A549 (cell line): ENCODE measurements at regions not wholly inside any gene's neighbourhood (a gene's known extent, or its start where the extent isn't known, plus 50 kb on each side); places are given as distances from the start of the nearest gene placed in this dataset.

Experiments
- ATAC-seq, 2 experiments: fragments of 200-7000 bp in 1 of 2; fragments of >200 bp in 1 of 2; cut with Nextera tagmentation in 1 of 2; cut with Tn5 transposase in 1 of 2; 3 replicates each; pipeline versions ENCODE4 v1.8.0 to v1.9.1; 2018 to 2020; ENCODE audit warnings: mild to moderate bottlenecking in 1 of 2, moderate library complexity in 1 of 2
- CTCF ChIA-PET: fragments of 300-600 bp; sonication (Branson Sonifier 250); formaldehyde crosslinking; extraction: SDS; loops from one replicate; lab custom pipeline; 2021; ENCODE audit warnings: antibody characterized with exemption, inconsistent platforms; lab: Yijun Ruan, JAX
- POLR2A ChIA-PET: fragments of 350-600 bp; formaldehyde crosslinking; extraction: SDS; loops from one replicate; lab custom pipeline; 2021; ENCODE audit warnings: antibody characterized with exemption, inconsistent platforms; lab: Yijun Ruan, JAX
- DNase-seq, 2 experiments: peaks; one replicate each; pipeline versions ENCODE4 v3.0.0 to v3.0.0-alpha.2; 2011 to 2016; ENCODE audit warnings: low read depth in 1 of 2, low spot score in 1 of 2
- FAIRE-seq: peaks from 2 replicates; lab custom pipeline; 2011; peaks lifted over from hg19 to GRCh38; lab: Jason Lieb, UNC
- H3K27ac ChIP-seq, 2 experiments: fragments of >200 bp; sonication (Bioruptor Twin); formaldehyde crosslinking; 3 replicates each; pipeline ENCODE4 v1.5.1; 2016 to 2017
- H3K4me1 ChIP-seq: fragments of >200 bp; sonication (Bioruptor Twin); formaldehyde crosslinking; 3 replicates; pipeline ENCODE4 v1.6.1; 2016
- H3K4me2 ChIP-seq: fragments of >200 bp; sonication (Bioruptor Twin); formaldehyde crosslinking; 3 replicates; pipeline ENCODE4 v1.6.1; 2016
- H3K4me3 ChIP-seq: fragments of >200 bp; sonication (Bioruptor Twin); formaldehyde crosslinking; 3 replicates; pipeline ENCODE4 v1.5.1; 2016
- H3K9me3 ChIP-seq: fragments of >200 bp; sonication (Bioruptor Twin); formaldehyde crosslinking; 3 replicates; pipeline ENCODE4 v1.6.1; 2016
- BHLHE40 ChIP-seq: IDR thresholded peaks from 2 replicates; pipeline ENCODE4 v1.6.1; 2012; ENCODE audit warnings: low read depth, low read length, inconsistent platforms
- CBX8 ChIP-seq: fragments of 200-600 bp; sonication (generic); IDR thresholded peaks from 2 replicates; pipeline ENCODE4 v1.6.1; 2016
- CHD2 ChIP-seq: fragments of 150-350 bp; IDR thresholded peaks from 2 replicates; pipeline ENCODE4 v1.6.1; 2014; ENCODE audit warnings: low read length; ENCODE audit not compliant: partially characterized antibody
- EHMT2 ChIP-seq: fragments of 200-600 bp; sonication (generic); IDR thresholded peaks from 2 replicates; pipeline ENCODE4 v1.6.1; 2016; ENCODE audit warnings: antibody characterized with exemption, low read depth, mild to moderate bottlenecking, moderate library complexity
- FOXS1 ChIP-seq: fragments of 250-450 bp; sonication (Bioruptor Pico); IDR thresholded peaks from 2 replicates; pipeline ENCODE4 v1.5.0; 2020; ENCODE audit warnings: mild to moderate bottlenecking, moderate library complexity
- HEYL ChIP-seq: fragments of 250-450 bp; sonication (Bioruptor Pico); IDR thresholded peaks from 2 replicates; pipeline ENCODE4 v1.8.0; 2021; ENCODE audit warnings: mild to moderate bottlenecking, moderate library complexity
- HOXA7 ChIP-seq: fragments of 250-450 bp; sonication (Bioruptor Pico); IDR thresholded peaks from 2 replicates; pipeline ENCODE4 v1.5.0; 2020; ENCODE audit warnings: mild to moderate bottlenecking, moderate library complexity
- HOXB13 ChIP-seq: fragments of 250-450 bp; sonication (Bioruptor Pico); IDR thresholded peaks from 2 replicates; pipeline ENCODE4 v1.5.0; 2020; ENCODE audit warnings: low read depth, mild to moderate bottlenecking, moderate library complexity
- HOXB5 ChIP-seq: fragments of 250-450 bp; sonication (Bioruptor Pico); IDR thresholded peaks from 2 replicates; pipeline ENCODE4 v1.5.0; 2020; ENCODE audit warnings: mild to moderate bottlenecking, moderate library complexity
- JUNB ChIP-seq: fragments of >200 bp; sonication (Bioruptor Twin); formaldehyde crosslinking; IDR thresholded peaks from 2 replicates; pipeline ENCODE4 v1.6.1; 2016
- KDM5A ChIP-seq: fragments of 200-600 bp; sonication (generic); IDR thresholded peaks from 2 replicates; pipeline ENCODE4 v1.6.1; 2016; ENCODE audit warnings: antibody characterized with exemption, mild to moderate bottlenecking
- MAZ ChIP-seq: fragments of 150-350 bp; IDR thresholded peaks from 2 replicates; pipeline ENCODE4 v1.6.1; 2014; ENCODE audit warnings: antibody characterized with exemption, low read depth, low read length, borderline replicate concordance
- NFE2L2 ChIP-seq: fragments of 150-350 bp; conservative IDR thresholded peaks from 2 replicates; pipeline ENCODE4 v1.6.1; 2014; ENCODE audit warnings: low read length
- PHF8 ChIP-seq: fragments of 200-600 bp; sonication (generic); IDR thresholded peaks from 2 replicates; pipeline ENCODE4 v1.6.1; 2016; ENCODE audit warnings: low read depth, mild to moderate bottlenecking, antibody characterized with exemption, moderate library complexity, borderline replicate concordance
- RAD21 ChIP-seq, 2 experiments: fragments of >200 bp in 1 of 2; sonication (Bioruptor Twin) in 1 of 2; formaldehyde crosslinking in 1 of 2; IDR thresholded peaks in 1 of 2; conservative IDR thresholded peaks in 1 of 2; 2 replicates in 1 of 2; 3 replicates in 1 of 2; pipeline ENCODE4 v1.6.1; 2012 to 2018; ENCODE audit warnings: inconsistent platforms in 1 of 2
- RCOR1 ChIP-seq: fragments of 150-350 bp; IDR thresholded peaks from 2 replicates; pipeline ENCODE4 v1.6.1; 2014; ENCODE audit warnings: antibody characterized with exemption, low read length, low read depth
- RNF2 ChIP-seq: fragments of 200-600 bp; sonication (generic); IDR thresholded peaks from 2 replicates; pipeline ENCODE4 v1.6.1; 2016; ENCODE audit warnings: low read depth, mild to moderate bottlenecking, antibody characterized with exemption, moderate library complexity, borderline replicate concordance
- TFCP2L1 ChIP-seq: fragments of 250-450 bp; sonication (Bioruptor Pico); IDR thresholded peaks from 2 replicates; pipeline ENCODE4 v1.5.0; 2021; ENCODE audit warnings: mild to moderate bottlenecking
- TP53 ChIP-seq: fragments of 250-450 bp; sonication (Bioruptor Pico); IDR thresholded peaks from 2 replicates; pipeline ENCODE4 v1.5.0; 2021; ENCODE audit warnings: mild to moderate bottlenecking, moderate library complexity
- USF2 ChIP-seq: fragments of 450-650 bp; IDR thresholded peaks from 2 replicates; pipeline ENCODE4 v1.6.1; 2014; ENCODE audit warnings: antibody characterized with exemption
- ZFP36 ChIP-seq: fragments of 450-650 bp; IDR thresholded peaks from 2 replicates; pipeline ENCODE4 v1.6.1; 2014; ENCODE audit warnings: borderline replicate concordance; ENCODE audit not compliant: partially characterized antibody
- WGBS: methylation state at CpG from one replicate; pipeline ENCODE4 v1.1.6; 2017; ENCODE audit errors: missing lambda C conversion rate; 5-methylcytosine and 5-hydroxymethylcytosine counted together
- TF ChIP-seq, protein P1 (sequence below): fragments of 200-600 bp; sonication (generic); IDR thresholded peaks from 2 replicates; pipeline ENCODE4 v1.6.1; 2016; ENCODE audit warnings: antibody characterized with exemption, mild to moderate bottlenecking, moderate library complexity
- TF ChIP-seq, protein P2 (sequence below): fragments of >200 bp; sonication (Bioruptor Twin); formaldehyde crosslinking; IDR thresholded peaks from 3 replicates; pipeline ENCODE4 v1.6.1; 2016
- TF ChIP-seq, protein P3 (sequence below): IDR thresholded peaks from 2 replicates; pipeline ENCODE4 v1.6.1; 2012; ENCODE audit warnings: low read depth, borderline replicate concordance
- TF ChIP-seq, protein P4 (sequence below): fragments of >200 bp; sonication (Bioruptor Twin); formaldehyde crosslinking; IDR thresholded peaks from 3 replicates; pipeline ENCODE4 v1.5.1; 2016

DNA sequence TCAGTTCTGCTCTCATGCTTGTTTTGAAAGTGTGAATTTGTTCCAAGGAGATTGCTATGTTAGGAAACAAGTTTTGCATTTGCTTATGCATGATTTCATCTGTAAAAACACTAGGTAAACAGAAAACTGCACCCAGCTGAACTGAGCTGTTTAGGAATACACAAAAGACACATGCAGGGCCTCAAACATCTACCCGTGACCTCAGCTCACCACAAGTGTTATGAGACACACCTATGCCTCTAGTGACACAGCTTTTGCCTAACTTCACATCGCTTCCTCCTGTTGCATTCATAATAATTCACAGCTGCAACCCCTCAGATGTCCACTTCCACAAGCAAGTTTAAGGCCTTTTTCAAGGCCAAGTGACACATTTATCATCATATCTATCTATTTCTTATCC is 98.0 kb upstream of the SLC24A3 start:
- Histone ChIP-seq H3K4me1 (no peaks in the 10 kb centered on the region), H3K4me3 (no peak overlapping the region), H3K9me3 (no peaks in the 10 kb centered on the region), H3K4me2 (no peak overlapping the region), H3K27ac (no peak overlapping the region)
- POLR2A ChIA-PET = no interaction called here
- CTCF ChIA-PET = interaction anchor here (1.2 kb wide), 1 partner anchor 482 kb away, joined by 3 read pairs; no protein-coding TSS in a partner anchor
- DNase-seq = no peak
- no peak for ATAC-seq
- WGBS = 48% methylated on average over 2 of the region's 2 CpGs
- TF ChIP-seq BHLHE40 (no peak), PHF8 (no peak), EHMT2 (no peak), HOXB5 (no peak), RCOR1 (no peak), RAD21 (conservative IDR thresholded peaks at IDR 0.05 in 1 of 2, IDR thresholded peaks at IDR 0.05 in 1 of 2) (no peak), FOXS1 (CRISPR knock-in tag) (no peak), HEYL (CRISPR knock-in tag) (no peak), MAZ (no peak), RNF2 (no peak), USF2 (no peak), NFE2L2 (no peak), ZFP36 (no peak), CBX8 (no peak), KDM5A (no peak)
- TF ChIP-seq, protein P1, sequence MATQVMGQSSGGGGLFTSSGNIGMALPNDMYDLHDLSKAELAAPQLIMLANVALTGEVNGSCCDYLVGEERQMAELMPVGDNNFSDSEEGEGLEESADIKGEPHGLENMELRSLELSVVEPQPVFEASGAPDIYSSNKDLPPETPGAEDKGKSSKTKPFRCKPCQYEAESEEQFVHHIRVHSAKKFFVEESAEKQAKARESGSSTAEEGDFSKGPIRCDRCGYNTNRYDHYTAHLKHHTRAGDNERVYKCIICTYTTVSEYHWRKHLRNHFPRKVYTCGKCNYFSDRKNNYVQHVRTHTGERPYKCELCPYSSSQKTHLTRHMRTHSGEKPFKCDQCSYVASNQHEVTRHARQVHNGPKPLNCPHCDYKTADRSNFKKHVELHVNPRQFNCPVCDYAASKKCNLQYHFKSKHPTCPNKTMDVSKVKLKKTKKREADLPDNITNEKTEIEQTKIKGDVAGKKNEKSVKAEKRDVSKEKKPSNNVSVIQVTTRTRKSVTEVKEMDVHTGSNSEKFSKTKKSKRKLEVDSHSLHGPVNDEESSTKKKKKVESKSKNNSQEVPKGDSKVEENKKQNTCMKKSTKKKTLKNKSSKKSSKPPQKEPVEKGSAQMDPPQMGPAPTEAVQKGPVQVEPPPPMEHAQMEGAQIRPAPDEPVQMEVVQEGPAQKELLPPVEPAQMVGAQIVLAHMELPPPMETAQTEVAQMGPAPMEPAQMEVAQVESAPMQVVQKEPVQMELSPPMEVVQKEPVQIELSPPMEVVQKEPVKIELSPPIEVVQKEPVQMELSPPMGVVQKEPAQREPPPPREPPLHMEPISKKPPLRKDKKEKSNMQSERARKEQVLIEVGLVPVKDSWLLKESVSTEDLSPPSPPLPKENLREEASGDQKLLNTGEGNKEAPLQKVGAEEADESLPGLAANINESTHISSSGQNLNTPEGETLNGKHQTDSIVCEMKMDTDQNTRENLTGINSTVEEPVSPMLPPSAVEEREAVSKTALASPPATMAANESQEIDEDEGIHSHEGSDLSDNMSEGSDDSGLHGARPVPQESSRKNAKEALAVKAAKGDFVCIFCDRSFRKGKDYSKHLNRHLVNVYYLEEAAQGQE = no peak
- TF ChIP-seq, protein P2, sequence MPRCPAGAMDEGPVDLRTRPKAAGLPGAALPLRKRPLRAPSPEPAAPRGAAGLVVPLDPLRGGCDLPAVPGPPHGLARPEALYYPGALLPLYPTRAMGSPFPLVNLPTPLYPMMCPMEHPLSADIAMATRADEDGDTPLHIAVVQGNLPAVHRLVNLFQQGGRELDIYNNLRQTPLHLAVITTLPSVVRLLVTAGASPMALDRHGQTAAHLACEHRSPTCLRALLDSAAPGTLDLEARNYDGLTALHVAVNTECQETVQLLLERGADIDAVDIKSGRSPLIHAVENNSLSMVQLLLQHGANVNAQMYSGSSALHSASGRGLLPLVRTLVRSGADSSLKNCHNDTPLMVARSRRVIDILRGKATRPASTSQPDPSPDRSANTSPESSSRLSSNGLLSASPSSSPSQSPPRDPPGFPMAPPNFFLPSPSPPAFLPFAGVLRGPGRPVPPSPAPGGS = no peak
- TF ChIP-seq, protein P3, sequence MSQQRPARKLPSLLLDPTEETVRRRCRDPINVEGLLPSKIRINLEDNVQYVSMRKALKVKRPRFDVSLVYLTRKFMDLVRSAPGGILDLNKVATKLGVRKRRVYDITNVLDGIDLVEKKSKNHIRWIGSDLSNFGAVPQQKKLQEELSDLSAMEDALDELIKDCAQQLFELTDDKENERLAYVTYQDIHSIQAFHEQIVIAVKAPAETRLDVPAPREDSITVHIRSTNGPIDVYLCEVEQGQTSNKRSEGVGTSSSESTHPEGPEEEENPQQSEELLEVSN = no peak
- FAIRE-seq = peak; percentile 7

GRCh38 chr20:19115581-19115980 is 96.9 kb upstream of the SLC24A3 start:
- TF ChIP-seq TP53 (CRISPR knock-in tag) (no peak), RNF2 (no peak), KDM5A (no peak), CHD2 (no peak), NFE2L2 (no peak), TFCP2L1 (CRISPR knock-in tag) (no peak), HOXA7 (no peak), PHF8 (no peak), HOXB13 (CRISPR knock-in tag) (no peak), JUNB (no peak)
- TF ChIP-seq, protein P4, sequence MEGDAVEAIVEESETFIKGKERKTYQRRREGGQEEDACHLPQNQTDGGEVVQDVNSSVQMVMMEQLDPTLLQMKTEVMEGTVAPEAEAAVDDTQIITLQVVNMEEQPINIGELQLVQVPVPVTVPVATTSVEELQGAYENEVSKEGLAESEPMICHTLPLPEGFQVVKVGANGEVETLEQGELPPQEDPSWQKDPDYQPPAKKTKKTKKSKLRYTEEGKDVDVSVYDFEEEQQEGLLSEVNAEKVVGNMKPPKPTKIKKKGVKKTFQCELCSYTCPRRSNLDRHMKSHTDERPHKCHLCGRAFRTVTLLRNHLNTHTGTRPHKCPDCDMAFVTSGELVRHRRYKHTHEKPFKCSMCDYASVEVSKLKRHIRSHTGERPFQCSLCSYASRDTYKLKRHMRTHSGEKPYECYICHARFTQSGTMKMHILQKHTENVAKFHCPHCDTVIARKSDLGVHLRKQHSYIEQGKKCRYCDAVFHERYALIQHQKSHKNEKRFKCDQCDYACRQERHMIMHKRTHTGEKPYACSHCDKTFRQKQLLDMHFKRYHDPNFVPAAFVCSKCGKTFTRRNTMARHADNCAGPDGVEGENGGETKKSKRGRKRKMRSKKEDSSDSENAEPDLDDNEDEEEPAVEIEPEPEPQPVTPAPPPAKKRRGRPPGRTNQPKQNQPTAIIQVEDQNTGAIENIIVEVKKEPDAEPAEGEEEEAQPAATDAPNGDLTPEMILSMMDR = no peak
- no peaks in the 10 kb centered on the region for H3K4me1 ChIP-seq
- ChIA-PET POLR2A (no interaction called here), CTCF (no interaction called here)
- H3K4me2 ChIP-seq = no peak overlapping the region
- DNase-seq (no peak), FAIRE-seq (no peak), ATAC-seq (no peak)
- H3K4me3 ChIP-seq = no peak overlapping the region
- no peaks in the 10 kb centered on the region for H3K9me3 ChIP-seq
- WGBS = 65% methylated on average over 6 of the region's 6 CpGs
- H3K27ac ChIP-seq = no peak overlapping the region
